ENCODE measurements at regions not wholly inside any gene's neighbourhood (a gene's known extent, or its start where the extent isn't known, plus 50 kb on each side); places are given as distances from the start of the nearest gene placed in this dataset.

DNA sequence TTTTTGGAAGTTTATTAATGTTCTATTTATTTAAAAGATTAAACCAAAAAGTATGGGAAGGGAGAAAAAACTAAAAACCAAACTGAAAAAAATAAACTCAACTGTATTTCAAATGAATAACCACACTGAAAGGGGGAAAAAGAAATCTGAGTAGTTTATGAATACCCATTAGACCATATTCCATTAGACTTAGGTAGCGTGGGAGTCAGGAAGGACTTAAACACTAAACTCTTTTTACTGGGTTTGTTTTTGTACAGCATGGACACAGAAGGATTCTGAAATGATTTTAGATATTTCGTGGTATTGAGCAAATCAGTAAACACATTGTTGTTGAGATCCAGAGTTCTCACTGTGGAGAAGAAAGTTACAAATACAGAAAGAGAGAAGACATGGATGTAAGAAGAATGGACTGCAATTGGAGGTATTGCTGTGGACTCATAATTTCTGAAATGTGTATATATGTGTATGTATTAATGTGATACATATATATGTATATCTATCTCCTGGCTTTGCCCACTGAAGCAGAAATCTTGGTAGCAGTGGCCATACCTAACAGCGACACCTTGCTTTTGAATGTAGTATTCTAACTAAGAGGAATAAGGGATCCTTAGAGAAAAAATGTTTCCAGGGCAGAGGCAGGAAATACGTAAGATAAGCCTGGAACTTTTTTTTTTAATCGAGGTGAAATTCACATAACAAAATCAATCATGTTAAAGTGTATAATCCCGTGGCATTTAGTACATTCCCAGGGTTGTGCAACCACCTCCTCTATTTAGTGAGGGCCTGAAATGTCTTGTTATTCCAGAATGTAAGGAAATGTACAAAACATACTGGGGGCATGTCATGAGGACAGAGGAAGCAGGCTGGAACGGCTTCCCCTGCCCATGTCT lies 228.8 kb downstream of the SMARCA2 start:
- Histone ChIP-seq H3K36me3 (no peaks in the 10 kb centered on the region), H3K27ac (no peak overlapping the region), H3K4me1 (no peaks in the 10 kb centered on the region), H3K9ac (ENCODE audit: low read depth in 2 of 2, low read length in 2 of 2) (no peak overlapping the region), H3K9me3 (no peaks in the 10 kb centered on the region), H3K27me3 (no peaks in the 10 kb centered on the region), H3K4me3 (no peak overlapping the region)
- DNase-seq, result no peak
- intact Hi-C loops (cut with DNase I), result no loop called here
- TF ChIP-seq, protein P1, sequence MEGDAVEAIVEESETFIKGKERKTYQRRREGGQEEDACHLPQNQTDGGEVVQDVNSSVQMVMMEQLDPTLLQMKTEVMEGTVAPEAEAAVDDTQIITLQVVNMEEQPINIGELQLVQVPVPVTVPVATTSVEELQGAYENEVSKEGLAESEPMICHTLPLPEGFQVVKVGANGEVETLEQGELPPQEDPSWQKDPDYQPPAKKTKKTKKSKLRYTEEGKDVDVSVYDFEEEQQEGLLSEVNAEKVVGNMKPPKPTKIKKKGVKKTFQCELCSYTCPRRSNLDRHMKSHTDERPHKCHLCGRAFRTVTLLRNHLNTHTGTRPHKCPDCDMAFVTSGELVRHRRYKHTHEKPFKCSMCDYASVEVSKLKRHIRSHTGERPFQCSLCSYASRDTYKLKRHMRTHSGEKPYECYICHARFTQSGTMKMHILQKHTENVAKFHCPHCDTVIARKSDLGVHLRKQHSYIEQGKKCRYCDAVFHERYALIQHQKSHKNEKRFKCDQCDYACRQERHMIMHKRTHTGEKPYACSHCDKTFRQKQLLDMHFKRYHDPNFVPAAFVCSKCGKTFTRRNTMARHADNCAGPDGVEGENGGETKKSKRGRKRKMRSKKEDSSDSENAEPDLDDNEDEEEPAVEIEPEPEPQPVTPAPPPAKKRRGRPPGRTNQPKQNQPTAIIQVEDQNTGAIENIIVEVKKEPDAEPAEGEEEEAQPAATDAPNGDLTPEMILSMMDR (IDR thresholded peaks at IDR 0.05), result no peak

DNA sequence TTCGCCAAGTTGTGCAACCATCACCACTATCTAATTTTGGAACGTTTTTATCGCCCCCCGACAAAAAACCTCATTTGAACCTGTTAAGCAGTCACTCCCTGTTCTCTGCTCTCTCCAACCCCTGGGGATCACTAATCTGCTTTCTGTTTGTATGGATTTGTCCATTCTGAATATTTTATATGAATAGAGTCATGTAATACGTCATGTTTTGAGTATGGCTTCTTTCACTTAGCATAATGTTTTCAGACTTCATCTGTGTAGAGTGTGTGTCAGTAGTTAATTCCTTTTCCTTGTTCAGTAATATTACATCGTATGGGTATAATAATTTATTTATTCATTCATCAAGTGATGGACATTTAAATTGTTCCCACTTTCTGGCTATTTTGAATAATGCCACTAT lies 232.2 kb downstream of the SMARCA2 start:
- no peak for DNase-seq
- H3K27me3 ChIP-seq, result no peaks in the 10 kb centered on the region
- intact Hi-C loops (cut with DNase I), result no loop called here
- H3K27ac ChIP-seq, result no peak overlapping the region
- no peak overlapping the region for H3K4me3 ChIP-seq
- TF ChIP-seq, protein P1 (IDR thresholded peaks at IDR 0.05), result no peak
- H3K9me3 ChIP-seq, result no peaks in the 10 kb centered on the region
- no peak overlapping the region for H3K9ac ChIP-seq (ENCODE audit: low read depth in 2 of 2, low read length in 2 of 2)
- H3K4me1 ChIP-seq, result no peaks in the 10 kb centered on the region
- H3K36me3 ChIP-seq, result no peaks in the 10 kb centered on the region

DNA sequence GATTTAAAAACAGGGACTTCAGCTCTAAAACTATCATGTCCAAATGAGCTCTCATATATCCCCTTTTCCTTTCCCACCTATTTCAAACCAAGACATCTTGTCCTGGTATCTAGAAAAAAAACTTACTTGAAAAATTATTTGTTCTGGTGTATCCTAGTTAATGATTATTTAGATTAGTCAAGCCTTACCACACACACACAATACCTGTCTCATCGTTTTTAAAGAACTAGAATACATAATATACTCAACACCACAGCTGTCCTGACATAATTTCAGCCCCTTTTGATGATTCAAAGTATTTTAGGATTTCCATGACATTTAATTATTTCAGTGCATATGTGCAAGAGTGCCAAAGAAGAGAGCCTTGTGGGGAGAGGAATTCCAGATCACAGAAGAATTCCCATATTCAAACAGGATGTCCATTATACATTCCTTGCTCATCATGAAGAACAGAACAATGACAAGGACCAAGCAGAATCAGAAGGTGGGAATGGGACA lies 233.7 kb downstream of the SMARCA2 start:
- H3K9ac ChIP-seq (ENCODE audit: low read depth in 2 of 2, low read length in 2 of 2), result no peak overlapping the region
- no peaks in the 10 kb centered on the region for H3K9me3 ChIP-seq
- H3K27me3 ChIP-seq, result no peaks in the 10 kb centered on the region
- H3K36me3 ChIP-seq, result no peaks in the 10 kb centered on the region
- no peaks in the 10 kb centered on the region for H3K4me1 ChIP-seq
- TF ChIP-seq, protein P1 (IDR thresholded peaks at IDR 0.05), result no peak
- no peak for DNase-seq
- no peak overlapping the region for H3K27ac ChIP-seq
- H3K4me3 ChIP-seq, result no peak overlapping the region
- intact Hi-C loops (cut with DNase I), result no loop called here

DNA sequence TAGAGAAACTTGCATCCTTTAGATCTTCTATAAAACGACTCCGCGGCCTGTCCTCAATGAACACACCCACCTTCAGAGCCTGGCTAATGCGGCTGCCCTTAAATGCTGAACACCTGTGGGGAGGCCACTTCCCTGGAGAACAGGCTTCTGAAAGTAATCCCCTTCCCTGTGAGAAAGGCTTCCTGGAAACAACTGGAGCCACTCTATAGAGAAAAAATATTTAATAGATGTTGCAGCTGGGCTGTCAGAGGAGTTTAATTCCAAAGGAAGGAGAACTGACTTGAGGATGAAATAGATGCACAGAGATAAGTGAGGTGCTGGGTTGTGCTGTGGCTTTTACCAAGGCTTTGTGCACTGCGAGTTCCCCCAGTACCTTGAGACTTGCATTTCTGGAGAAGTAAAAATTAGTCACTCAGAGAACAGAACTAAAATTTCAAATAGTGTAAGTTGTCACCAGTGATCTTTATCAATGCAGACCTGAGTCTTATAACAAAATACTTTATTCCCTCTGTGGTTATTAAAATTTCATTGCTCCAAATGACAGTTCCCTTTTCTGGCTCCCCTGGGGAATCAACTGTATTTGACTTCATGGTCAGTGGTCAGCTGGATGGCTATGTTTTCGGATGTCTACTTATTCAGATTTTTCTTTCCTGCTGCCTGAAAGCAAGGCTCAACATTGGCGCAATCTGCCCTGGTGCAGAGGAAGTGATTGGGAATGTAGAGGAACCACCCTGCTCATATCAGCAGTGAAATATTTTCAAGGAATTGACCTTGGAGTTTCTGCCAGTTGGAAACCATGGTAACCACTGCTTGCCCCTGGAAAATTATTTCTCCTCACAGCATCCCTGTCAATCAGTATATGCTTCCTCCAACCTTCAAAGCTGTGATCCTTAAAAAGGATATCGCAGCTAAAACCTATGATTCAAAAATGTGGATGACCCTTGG lies 238.8 kb downstream of the SMARCA2 start:
- DNase-seq, result no peak
- Histone ChIP-seq H3K27me3 (no peaks in the 10 kb centered on the region), H3K4me1 (no peaks in the 10 kb centered on the region), H3K4me3 (no peak overlapping the region), H3K27ac (no peak overlapping the region), H3K9me3 (no peaks in the 10 kb centered on the region), H3K36me3 (no peaks in the 10 kb centered on the region), H3K9ac (ENCODE audit: low read depth in 2 of 2, low read length in 2 of 2) (no peak overlapping the region)
- TF ChIP-seq, protein P1 (IDR thresholded peaks at IDR 0.05), result no peak
- intact Hi-C loops (cut with DNase I), result no loop called here

DNA sequence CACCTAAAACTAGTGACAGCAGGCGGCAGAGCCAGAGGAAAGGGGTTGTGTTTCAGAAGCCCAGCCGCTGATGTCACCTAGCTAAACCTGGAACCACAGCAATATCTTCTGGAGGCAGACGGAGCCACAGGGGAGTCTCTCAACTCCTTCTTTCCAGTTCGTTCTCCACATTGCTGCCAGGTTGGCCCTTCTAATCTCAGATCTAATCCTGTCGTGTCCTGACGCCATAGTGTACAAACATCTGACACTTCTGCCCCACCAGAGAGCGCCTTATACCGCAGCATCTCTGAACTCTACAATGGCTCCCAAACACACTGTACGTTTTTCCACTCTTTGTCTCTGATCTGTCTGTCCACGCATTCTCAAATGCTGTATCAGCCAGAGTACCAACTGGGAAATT lies 240.0 kb downstream of the SMARCA2 start:
- no peaks in the 10 kb centered on the region for H3K4me1 ChIP-seq
- intact Hi-C loops (cut with DNase I), result no loop called here
- no peaks in the 10 kb centered on the region for H3K27me3 ChIP-seq
- no peak overlapping the region for H3K9ac ChIP-seq (ENCODE audit: low read depth in 2 of 2, low read length in 2 of 2)
- H3K36me3 ChIP-seq, result no peaks in the 10 kb centered on the region
- TF ChIP-seq, protein P1 (IDR thresholded peaks at IDR 0.05), result no peak
- no peak overlapping the region for H3K4me3 ChIP-seq
- no peak for DNase-seq
- H3K27ac ChIP-seq, result no peak overlapping the region
- no peaks in the 10 kb centered on the region for H3K9me3 ChIP-seq

All from colonic mucosa (tissue), 4 donors.